ENCODE measurements at regions not wholly inside any gene's neighbourhood (a gene's known extent, or its start where the extent isn't known, plus 50 kb on each side); places are given as distances from the start of the nearest gene placed in this dataset.

DNA sequence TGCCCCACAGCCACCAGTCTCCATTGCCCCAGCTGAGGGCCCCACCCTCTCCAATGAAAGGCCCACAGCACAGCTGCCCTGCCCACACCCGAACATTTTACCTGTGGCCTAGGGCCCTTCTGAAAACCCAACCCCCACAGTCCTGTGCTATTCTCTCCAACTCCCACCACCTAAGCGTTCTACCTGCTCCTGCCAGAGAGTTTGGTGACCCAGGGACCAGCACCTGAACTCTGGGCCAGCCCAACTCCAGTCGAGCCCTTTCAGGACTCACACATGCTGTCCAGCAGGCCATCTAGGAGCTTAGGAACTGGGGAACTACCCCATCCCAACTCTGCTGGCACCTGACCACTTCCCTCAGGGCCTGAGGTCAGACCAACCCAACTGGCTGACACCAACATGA is 562.3 kb downstream of the DNAH5 start:
- Histone ChIP-seq H3K27me3 (no peaks in the 10 kb centered on the region), H3K4me1 (no peaks in the 10 kb centered on the region), H3K9me3 (no peaks in the 10 kb centered on the region), H3K36me3 (replicated peaks in 1 of 2; ENCODE audit: insufficient read depth in 1 of 2, low read depth in 2 of 2) (no peaks in the 10 kb centered on the region), H3K27ac (no peak overlapping the region), H3K4me3 (no peak overlapping the region)
- intact Hi-C loops (cut with DNase I), result no loop called here
- ATAC-seq (no peak), DNase-seq (no peak)
- 37 to 43% methylated on average over 3 of the region's 3 CpGs for WGBS, 2 donors
- no peak for TF ChIP-seq CTCF (IDR thresholded peaks at IDR 0.05)
- TF ChIP-seq POLR2A (IDR thresholded peaks at IDR 0.05), result no peak

DNA sequence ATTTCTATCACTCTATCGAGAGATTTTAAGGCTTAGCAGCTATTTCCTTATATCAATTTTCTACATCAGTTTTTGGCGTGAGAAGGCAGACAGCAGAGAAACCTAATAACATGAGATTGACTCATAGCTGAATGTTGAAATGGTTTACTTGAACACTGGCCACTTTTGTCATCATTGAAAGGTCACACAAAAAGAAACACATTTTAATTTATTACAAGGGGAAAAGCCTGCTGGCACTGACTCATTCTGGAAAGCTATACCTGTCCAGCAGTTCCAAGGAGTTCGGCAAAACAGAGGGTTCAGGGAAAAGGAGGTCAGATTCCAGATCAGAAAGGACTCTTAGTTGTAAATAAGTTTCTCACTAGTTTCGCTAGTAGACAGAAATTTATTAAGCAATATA is 566.4 kb downstream of the DNAH5 start:
- H3K36me3 ChIP-seq (replicated peaks in 1 of 2; ENCODE audit: insufficient read depth in 1 of 2, low read depth in 2 of 2), result no peaks in the 10 kb centered on the region
- 41 to 56% methylated on average over 4 of the region's 4 CpGs for WGBS, 2 donors
- intact Hi-C loops (cut with DNase I), result no loop called here

GRCh38 chr5:13359344-13359743 is 585.1 kb downstream of the DNAH5 start:
- intact Hi-C loops (cut with DNase I), result no loop called here
- TF ChIP-seq CTCF (IDR thresholded peaks at IDR 0.05), result no peak
- TF ChIP-seq POLR2A (IDR thresholded peaks at IDR 0.05), result no peak
- no peak for ATAC-seq
- H3K36me3 ChIP-seq (replicated peaks in 1 of 2; ENCODE audit: insufficient read depth in 1 of 2, low read depth in 2 of 2), result no peaks in the 10 kb centered on the region
- no peaks in the 10 kb centered on the region for H3K9me3 ChIP-seq
- no peaks in the 10 kb centered on the region for H3K27me3 ChIP-seq
- H3K4me1 ChIP-seq, result no peaks in the 10 kb centered on the region
- no peak overlapping the region for H3K27ac ChIP-seq
- H3K4me3 ChIP-seq, result no peak overlapping the region
- DNase-seq, result no peak

More for the DNA sequence above, 566.4 kb downstream of the DNAH5 start:
- no peak for ATAC-seq
- Histone ChIP-seq H3K4me1 (no peaks in the 10 kb centered on the region), H3K4me3 (no peak overlapping the region), H3K9me3 (no peaks in the 10 kb centered on the region), H3K27ac (no peak overlapping the region), H3K27me3 (no peaks in the 10 kb centered on the region)
- no peak for DNase-seq
- TF ChIP-seq POLR2A (IDR thresholded peaks at IDR 0.05) (no peak), CTCF (IDR thresholded peaks at IDR 0.05) (no peak)

DNA sequence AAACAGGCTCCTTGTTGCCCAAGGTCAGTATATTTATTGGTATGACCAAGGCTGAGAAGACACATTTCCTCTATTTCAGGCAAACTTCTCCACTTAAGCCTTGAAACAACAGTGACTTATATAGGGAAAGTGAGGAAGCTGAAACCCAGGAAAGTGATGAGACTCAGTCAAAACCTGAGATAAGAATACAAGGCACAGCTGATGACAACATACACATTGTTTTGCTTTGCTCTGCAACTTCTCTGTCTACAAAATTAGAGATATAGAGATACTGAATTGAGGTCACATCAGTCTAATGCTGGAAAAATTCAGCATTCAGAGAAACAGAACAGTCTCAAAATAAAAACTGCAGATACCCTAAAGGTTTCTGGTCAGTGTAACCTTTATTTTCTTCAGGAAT is 586.1 kb downstream of the DNAH5 start:
- H3K27me3 ChIP-seq, result no peaks in the 10 kb centered on the region
- no peak overlapping the region for H3K4me3 ChIP-seq
- no peak for TF ChIP-seq CTCF (IDR thresholded peaks at IDR 0.05)
- TF ChIP-seq POLR2A (IDR thresholded peaks at IDR 0.05), result no peak
- intact Hi-C loops (cut with DNase I), result no loop called here
- H3K9me3 ChIP-seq, result no peaks in the 10 kb centered on the region
- no peaks in the 10 kb centered on the region for H3K4me1 ChIP-seq
- ATAC-seq, result no peak
- no peaks in the 10 kb centered on the region for H3K36me3 ChIP-seq (replicated peaks in 1 of 2; ENCODE audit: insufficient read depth in 1 of 2, low read depth in 2 of 2)
- H3K27ac ChIP-seq, result no peak overlapping the region
- no peak for DNase-seq

GRCh38 chr5:13357929-13358328 is 586.6 kb downstream of the DNAH5 start:
- H3K27me3 ChIP-seq, result no peaks in the 10 kb centered on the region
- TF ChIP-seq POLR2A (IDR thresholded peaks at IDR 0.05) (no peak), CTCF (IDR thresholded peaks at IDR 0.05) (no peak)
- H3K4me3 ChIP-seq, result no peak overlapping the region
- intact Hi-C loops (cut with DNase I), result no loop called here
- H3K36me3 ChIP-seq (replicated peaks in 1 of 2; ENCODE audit: insufficient read depth in 1 of 2, low read depth in 2 of 2), result no peaks in the 10 kb centered on the region
- DNase-seq (no peak), ATAC-seq (no peak)
- WGBS, 2 donors, result 24 to 36% methylated on average over 1 of the region's 1 CpG
- H3K4me1 ChIP-seq, result no peaks in the 10 kb centered on the region
- no peaks in the 10 kb centered on the region for H3K9me3 ChIP-seq
- H3K27ac ChIP-seq, result no peak overlapping the region

Data from body of pancreas (tissue), 4 donors.